T-helper 2 cell treated with Interferon-gamma antibody and Interleukin-4, amounts not matched to agents 5 μg/mL and 100 μg/mL, for 36 hours (primary cell): ENCODE measurements at regions not wholly inside any gene's neighbourhood (a gene's known extent, or its start where the extent isn't known, plus 50 kb on each side); places are given as distances from the start of the nearest gene placed in this dataset.

ENCODE experiments used
- DNase-seq: peaks from one replicate; pipeline ENCODE4 v3.0.0; 2021; ENCODE audit warnings: low spot score
- H3K27ac Mint-ChIP-seq: one replicate; pipeline ENCODE4 v1.8.0; 2021; ENCODE audit warnings: mild to moderate bottlenecking, mixed read lengths
- H3K27me3 Mint-ChIP-seq: one replicate; pipeline ENCODE4 v1.8.0; 2021; ENCODE audit warnings: low read depth, mixed read lengths
- H3K36me3 Mint-ChIP-seq: one replicate; pipeline ENCODE4 v1.8.0; 2021; ENCODE audit warnings: low read depth, mixed read lengths
- H3K4me1 Mint-ChIP-seq: one replicate; pipeline ENCODE4 v1.8.0; 2021; ENCODE audit warnings: low read depth, mixed read lengths
- H3K4me3 Mint-ChIP-seq: one replicate; pipeline ENCODE4 v1.8.0; 2022; ENCODE audit warnings: mild to moderate bottlenecking, moderate library complexity, mixed read lengths
- H3K9me3 Mint-ChIP-seq: one replicate; pipeline ENCODE4 v1.8.0; 2021; ENCODE audit warnings: mixed read lengths

GRCh38 chr17:51500454-51500853 lies 240.1 kb downstream of the UTP18 start:
- no peak for DNase-seq
- Mint-ChIP-seq H3K27ac (no peak overlapping the region), H3K27me3 (peaks cover 18% of the 10 kb centered on the region), H3K9me3 (no peaks in the 10 kb centered on the region), H3K36me3 (no peaks in the 10 kb centered on the region), H3K4me1 (no peaks in the 10 kb centered on the region), H3K4me3 (no peak overlapping the region)

- no peaks in the 10 kb centered on the region for H3K4me1 Mint-ChIP-seq
- H3K9me3 Mint-ChIP-seq, result no peaks in the 10 kb centered on the region
- no peak overlapping the region for H3K27ac Mint-ChIP-seq
- H3K27me3 Mint-ChIP-seq, result peaks cover 12% of the 10 kb centered on the region
- no peak overlapping the region for H3K4me3 Mint-ChIP-seq
- no peak for DNase-seq
- H3K36me3 Mint-ChIP-seq, result no peaks in the 10 kb centered on the region
Measured at GRCh38 chr17:51505450-51505849, 245.1 kb downstream of the UTP18 start.

DNA sequence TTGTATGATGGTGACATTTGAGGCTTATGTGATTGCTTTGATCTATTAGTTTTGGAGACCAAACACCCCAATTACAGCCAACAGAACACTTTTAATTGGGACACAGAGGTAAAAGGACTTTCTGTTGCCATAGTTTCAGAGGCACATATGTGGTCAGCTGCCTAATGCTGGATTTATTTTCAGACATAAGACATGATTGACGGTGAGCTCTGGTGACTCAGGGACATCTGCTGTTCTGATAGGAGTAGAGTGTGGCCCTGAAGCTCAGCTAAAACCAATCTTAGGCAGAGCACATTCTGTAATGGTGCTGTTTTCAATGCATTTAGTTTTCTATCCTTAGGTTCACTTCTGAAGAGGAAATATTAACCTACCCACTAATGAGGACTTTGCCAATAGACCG lies 247.1 kb downstream of the UTP18 start:
- no peaks in the 10 kb centered on the region for H3K36me3 Mint-ChIP-seq
- DNase-seq, result no peak
- H3K27ac Mint-ChIP-seq, result no peak overlapping the region
- peaks cover 12% of the 10 kb centered on the region for H3K27me3 Mint-ChIP-seq
- no peak overlapping the region for H3K4me3 Mint-ChIP-seq
- H3K9me3 Mint-ChIP-seq, result no peaks in the 10 kb centered on the region
- no peaks in the 10 kb centered on the region for H3K4me1 Mint-ChIP-seq

DNA sequence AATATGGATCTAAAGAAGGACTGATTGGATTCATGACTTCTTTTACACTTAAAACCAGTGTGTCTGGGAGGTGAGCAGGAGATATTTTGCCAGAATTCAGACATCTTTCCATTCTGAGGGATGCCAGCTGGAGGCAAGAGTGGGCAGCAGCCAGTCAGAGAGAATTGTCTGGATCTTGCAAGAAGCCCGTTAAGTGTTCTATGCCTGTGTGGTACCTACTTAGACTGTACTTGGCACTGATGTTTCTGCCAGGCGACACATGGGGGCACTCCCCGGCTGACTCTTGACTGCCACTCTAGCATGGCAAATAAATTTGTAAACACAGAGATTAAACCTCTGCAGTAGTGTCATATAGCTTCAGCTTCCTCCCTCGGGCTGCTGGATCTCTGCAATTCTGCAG lies 247.7 kb downstream of the UTP18 start:
- Mint-ChIP-seq H3K4me1 (no peaks in the 10 kb centered on the region), H3K9me3 (no peaks in the 10 kb centered on the region)

GRCh38 chr17:51510940-51511339 lies 250.6 kb downstream of the UTP18 start:
- Mint-ChIP-seq H3K36me3 (no peaks in the 10 kb centered on the region), H3K27me3 (peaks cover 4% of the 10 kb centered on the region), H3K4me3 (no peak overlapping the region), H3K9me3 (no peaks in the 10 kb centered on the region), H3K4me1 (no peaks in the 10 kb centered on the region), H3K27ac (no peak overlapping the region)
- no peak for DNase-seq

More for the DNA sequence above, 247.7 kb downstream of the UTP18 start:
- Mint-ChIP-seq H3K27me3 (peaks cover 9% of the 10 kb centered on the region), H3K36me3 (no peaks in the 10 kb centered on the region), H3K27ac (no peak overlapping the region), H3K4me3 (no peak overlapping the region)
- DNase-seq, result no peak

DNA sequence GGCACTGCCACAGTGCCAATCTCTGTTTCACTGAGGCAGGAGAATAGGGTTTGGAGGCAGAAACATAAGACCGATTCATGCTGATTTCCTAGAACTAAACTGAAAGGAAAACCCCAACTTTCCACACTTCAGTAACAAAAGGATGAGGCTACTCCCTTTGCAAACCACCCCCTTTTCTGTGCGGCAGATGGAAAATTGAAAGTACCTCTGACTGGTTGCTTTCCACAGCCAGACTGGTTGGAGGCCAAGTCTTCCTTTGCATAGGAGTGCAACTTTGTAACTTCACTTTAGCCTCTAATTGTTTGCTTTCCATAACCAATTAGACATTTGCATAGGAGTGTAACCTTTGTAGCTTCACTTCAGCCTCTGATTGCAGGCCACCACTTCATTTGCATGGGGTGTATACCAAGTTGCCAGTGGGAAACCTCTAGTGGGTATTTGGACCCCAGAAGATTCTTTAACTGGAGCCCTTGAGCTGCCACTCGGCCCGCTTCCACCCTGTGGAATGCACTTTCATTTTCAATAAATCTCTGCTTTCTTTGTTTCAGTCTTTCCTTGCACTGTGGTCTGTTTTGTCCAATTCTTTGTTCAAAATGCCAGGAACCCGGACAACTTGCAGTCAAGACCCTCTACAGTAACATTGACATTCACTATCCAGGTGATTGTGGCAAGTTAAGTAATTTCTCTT lies 252.0 kb downstream of the UTP18 start:
- Mint-ChIP-seq H3K27me3 (peaks cover 4% of the 10 kb centered on the region), H3K36me3 (no peaks in the 10 kb centered on the region), H3K27ac (no peak overlapping the region), H3K4me1 (no peaks in the 10 kb centered on the region), H3K4me3 (no peak overlapping the region), H3K9me3 (no peaks in the 10 kb centered on the region)
- DNase-seq, result no peak

DNA sequence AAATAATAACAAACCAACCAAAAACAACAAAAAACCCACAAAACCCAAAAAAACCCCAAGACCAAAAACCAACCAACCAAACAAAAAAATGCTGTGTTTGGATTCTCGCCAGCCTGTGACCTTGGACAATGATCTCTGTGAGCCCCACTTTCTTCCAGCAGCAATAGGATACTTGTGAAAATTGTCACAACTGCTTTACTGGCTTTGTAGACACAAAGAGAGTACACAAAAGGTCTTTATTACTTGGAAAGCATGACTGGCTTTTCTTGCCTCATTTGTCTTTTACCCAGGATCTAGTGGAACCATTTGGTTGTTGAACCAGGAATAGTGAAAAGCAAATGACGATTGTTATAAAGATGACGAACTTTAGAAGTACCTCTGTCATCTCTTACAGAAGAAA lies 256.6 kb downstream of the UTP18 start:
- Mint-ChIP-seq H3K9me3 (no peaks in the 10 kb centered on the region), H3K36me3 (no peaks in the 10 kb centered on the region), H3K27ac (no peak overlapping the region), H3K27me3 (peaks cover 6% of the 10 kb centered on the region), H3K4me1 (no peaks in the 10 kb centered on the region), H3K4me3 (no peak overlapping the region)
- no peak for DNase-seq

- DNase-seq, result no peak
- no peaks in the 10 kb centered on the region for H3K9me3 Mint-ChIP-seq
- no peak overlapping the region for H3K4me3 Mint-ChIP-seq
- H3K27me3 Mint-ChIP-seq, result peaks cover 5% of the 10 kb centered on the region
- no peaks in the 10 kb centered on the region for H3K4me1 Mint-ChIP-seq
- H3K27ac Mint-ChIP-seq, result no peak overlapping the region
- no peaks in the 10 kb centered on the region for H3K36me3 Mint-ChIP-seq
Measured at GRCh38 chr17:51524524-51524923, 264.2 kb downstream of the UTP18 start.

GRCh38 chr17:51526507-51526906 lies 266.2 kb downstream of the UTP18 start:
- H3K36me3 Mint-ChIP-seq, result no peaks in the 10 kb centered on the region
- H3K4me1 Mint-ChIP-seq, result no peaks in the 10 kb centered on the region
- no peak overlapping the region for H3K27ac Mint-ChIP-seq
- DNase-seq, result no peak
- peaks cover 6% of the 10 kb centered on the region for H3K27me3 Mint-ChIP-seq
- no peaks in the 10 kb centered on the region for H3K9me3 Mint-ChIP-seq
- no peak overlapping the region for H3K4me3 Mint-ChIP-seq

GRCh38 chr17:51527225-51527982 lies 267.1 kb downstream of the UTP18 start:
- Mint-ChIP-seq H3K4me3 (no peak overlapping the region), H3K36me3 (no peaks in the 10 kb centered on the region), H3K4me1 (no peaks in the 10 kb centered on the region), H3K27me3 (peaks cover 2% of the 10 kb centered on the region), H3K9me3 (no peaks in the 10 kb centered on the region), H3K27ac (no peak overlapping the region)
- DNase-seq, result no peak

- no peak overlapping the region for H3K27ac Mint-ChIP-seq
- peaks cover 2% of the 10 kb centered on the region for H3K27me3 Mint-ChIP-seq
- no peak overlapping the region for H3K4me3 Mint-ChIP-seq
- DNase-seq, result no peak
- no peaks in the 10 kb centered on the region for H3K9me3 Mint-ChIP-seq
- H3K4me1 Mint-ChIP-seq, result no peaks in the 10 kb centered on the region
- H3K36me3 Mint-ChIP-seq, result no peaks in the 10 kb centered on the region
Measured at GRCh38 chr17:51528111-51528510, 267.8 kb downstream of the UTP18 start.

GRCh38 chr17:51533219-51533618 lies 272.9 kb downstream of the UTP18 start:
- H3K4me3 Mint-ChIP-seq, result no peak overlapping the region
- H3K36me3 Mint-ChIP-seq, result no peaks in the 10 kb centered on the region
- H3K4me1 Mint-ChIP-seq, result no peaks in the 10 kb centered on the region
- H3K9me3 Mint-ChIP-seq, result no peaks in the 10 kb centered on the region
- no peak overlapping the region for H3K27ac Mint-ChIP-seq
- DNase-seq, result no peak
- peaks cover 2% of the 10 kb centered on the region for H3K27me3 Mint-ChIP-seq

DNA sequence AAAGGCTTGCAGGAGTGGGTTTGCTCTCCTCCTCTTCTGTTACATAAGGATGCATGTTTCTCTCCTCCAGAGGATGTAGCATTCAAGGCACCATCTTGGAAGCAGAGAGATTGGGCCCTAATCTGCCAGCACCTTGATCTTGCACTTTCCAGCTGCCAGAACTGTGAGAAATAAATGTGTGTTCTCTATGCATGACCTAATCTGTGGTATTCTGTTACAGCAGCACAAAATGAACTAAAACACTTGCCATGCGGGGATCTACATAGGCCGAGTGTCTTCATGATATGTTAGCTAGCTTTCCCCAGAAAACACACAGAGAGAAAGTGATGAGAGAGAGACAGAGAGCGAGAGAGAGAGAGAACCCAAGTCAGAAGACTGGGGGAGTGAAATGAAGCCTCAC lies 273.5 kb downstream of the UTP18 start:
- Mint-ChIP-seq H3K4me3 (no peak overlapping the region), H3K36me3 (no peaks in the 10 kb centered on the region), H3K4me1 (no peaks in the 10 kb centered on the region), H3K27ac (no peak overlapping the region), H3K27me3 (peaks cover 2% of the 10 kb centered on the region), H3K9me3 (no peaks in the 10 kb centered on the region)
- no peak for DNase-seq

DNA sequence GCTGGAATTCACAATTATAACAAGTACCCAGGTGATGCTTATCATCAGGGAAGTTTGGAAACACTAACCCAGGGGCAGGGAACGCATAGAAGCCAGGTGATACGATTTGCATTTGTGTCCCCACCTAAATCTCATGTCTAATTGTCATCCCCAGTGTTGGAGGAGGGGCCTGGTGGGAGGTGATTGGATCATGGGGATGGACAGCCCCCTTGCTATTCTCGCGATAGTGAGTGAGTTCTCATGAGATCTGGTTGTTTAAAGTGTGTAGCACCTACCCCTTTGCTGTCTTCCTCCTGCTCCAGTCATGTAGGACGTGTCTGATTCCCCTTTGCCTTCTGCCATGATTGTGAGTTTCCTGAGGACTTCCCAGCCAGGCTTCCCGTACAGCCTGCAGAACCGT lies 276.3 kb downstream of the UTP18 start:
- H3K36me3 Mint-ChIP-seq, result no peaks in the 10 kb centered on the region
- H3K4me1 Mint-ChIP-seq, result peaks cover 6% of the 10 kb centered on the region
- no peak overlapping the region for H3K4me3 Mint-ChIP-seq
- no peak for DNase-seq
- no peaks in the 10 kb centered on the region for H3K9me3 Mint-ChIP-seq
- no peak overlapping the region for H3K27ac Mint-ChIP-seq
- H3K27me3 Mint-ChIP-seq, result no peaks in the 10 kb centered on the region
